Uterus (tissue), 3 donors: ENCODE measurements at regions not wholly inside any gene's neighbourhood (a gene's known extent, or its start where the extent isn't known, plus 50 kb on each side); places are given as distances from the start of the nearest gene placed in this dataset.

Source experiments
- DNase-seq, 2 donors: peaks; one replicate each; pipeline ENCODE4 v3.0.0-alpha.2; 2019 to 2020
- H3K27ac ChIP-seq, 2 donors: fragments of 200-600 bp; sonication (generic); 1 replicate in 1 of 2; 2 replicates in 1 of 2; pipeline ENCODE4 v1.5.1; 2016 to 2018
- H3K27me3 ChIP-seq, 2 donors: fragments of 200-600 bp; sonication (generic); one replicate each; pipeline ENCODE4 v1.5.1; 2018 to 2019; ENCODE audit warnings: control low read depth in 1 of 2
- H3K36me3 ChIP-seq, 2 donors: fragments of 200-600 bp; sonication (generic); one replicate each; pipeline ENCODE4 v1.5.1; 2019; ENCODE audit warnings: control low read depth in 1 of 2
- H3K4me1 ChIP-seq, 2 donors: fragments of 200-600 bp; sonication (generic); one replicate each; pipeline ENCODE4 v1.5.1; 2018 to 2019; ENCODE audit warnings: control low read depth in 1 of 2
- H3K4me3 ChIP-seq, 2 donors: fragments of 200-600 bp; sonication (generic); 1 replicate in 1 of 2; 2 replicates in 1 of 2; pipeline ENCODE4 v1.5.1; 2018 to 2019; ENCODE audit warnings: mild to moderate bottlenecking in 1 of 2
- H3K9me3 ChIP-seq, 2 donors: fragments of 200-600 bp; sonication (generic); one replicate each; pipeline ENCODE4 v1.5.1; 2019; ENCODE audit warnings: control low read depth in 1 of 2
- POLR2A ChIP-seq, 2 donors: fragments of 450-650 bp; IDR thresholded peaks; one replicate each; pipeline ENCODE4 v1.6.1; 2016; ENCODE audit warnings: antibody characterized with exemption in 2 of 2, mild to moderate bottlenecking in 1 of 2, moderate library complexity in 1 of 2
- intact Hi-C: fragments of 100-400 bp; cut with DNase I; formaldehyde crosslinking; loops from one replicate; pipeline ENCODE4 v1.15.1; 2023; ENCODE audit warnings: low total_unique reads
- TF ChIP-seq, protein P1 (sequence below), 4 experiments: fragments of 200-600 bp in 2 of 4; fragments of 450-650 bp in 2 of 4; sonication (generic) in 2 of 4; IDR thresholded peaks; one replicate each; pipeline ENCODE4 v1.5.1; 2016 to 2019; ENCODE audit warnings: antibody characterized with exemption in 4 of 4, mild to moderate bottlenecking in 2 of 4, moderate library complexity in 1 of 4
- donor health status: DM: yes; HTN: yes; CAD: no.

DNA sequence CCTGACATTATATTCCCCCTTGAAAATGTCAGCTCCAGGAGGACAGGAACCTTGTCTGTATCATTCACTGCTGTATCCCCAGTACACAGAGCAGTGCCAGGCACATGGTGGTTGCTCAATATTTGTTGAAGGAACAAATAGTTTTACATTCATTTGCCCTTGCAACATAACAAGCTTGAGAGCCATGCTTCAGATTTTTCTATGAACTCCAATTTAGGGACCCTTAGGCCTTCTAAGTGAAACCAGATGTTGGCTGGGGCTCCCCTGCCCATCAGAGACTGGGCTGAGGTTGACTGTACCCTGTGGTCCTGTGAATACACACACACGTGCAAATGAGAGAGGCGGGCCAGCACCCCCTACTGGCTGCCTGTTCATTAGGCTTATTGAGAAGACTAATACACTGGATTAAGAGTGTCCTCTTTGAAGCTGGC is 214.9 kb upstream of the WWC1 start:
- intact Hi-C loops: no loop called here
- Histone ChIP-seq H3K27ac (no peak overlapping the region), H3K27me3 (no peaks in the 10 kb centered on the region), H3K4me3 (no peak overlapping the region), H3K4me1 (no peaks in the 10 kb centered on the region), H3K9me3 (no peaks in the 10 kb centered on the region), H3K36me3 (no peaks in the 10 kb centered on the region)
- no peak for TF ChIP-seq POLR2A (IDR thresholded peaks at IDR 0.05)
- TF ChIP-seq, protein P1, sequence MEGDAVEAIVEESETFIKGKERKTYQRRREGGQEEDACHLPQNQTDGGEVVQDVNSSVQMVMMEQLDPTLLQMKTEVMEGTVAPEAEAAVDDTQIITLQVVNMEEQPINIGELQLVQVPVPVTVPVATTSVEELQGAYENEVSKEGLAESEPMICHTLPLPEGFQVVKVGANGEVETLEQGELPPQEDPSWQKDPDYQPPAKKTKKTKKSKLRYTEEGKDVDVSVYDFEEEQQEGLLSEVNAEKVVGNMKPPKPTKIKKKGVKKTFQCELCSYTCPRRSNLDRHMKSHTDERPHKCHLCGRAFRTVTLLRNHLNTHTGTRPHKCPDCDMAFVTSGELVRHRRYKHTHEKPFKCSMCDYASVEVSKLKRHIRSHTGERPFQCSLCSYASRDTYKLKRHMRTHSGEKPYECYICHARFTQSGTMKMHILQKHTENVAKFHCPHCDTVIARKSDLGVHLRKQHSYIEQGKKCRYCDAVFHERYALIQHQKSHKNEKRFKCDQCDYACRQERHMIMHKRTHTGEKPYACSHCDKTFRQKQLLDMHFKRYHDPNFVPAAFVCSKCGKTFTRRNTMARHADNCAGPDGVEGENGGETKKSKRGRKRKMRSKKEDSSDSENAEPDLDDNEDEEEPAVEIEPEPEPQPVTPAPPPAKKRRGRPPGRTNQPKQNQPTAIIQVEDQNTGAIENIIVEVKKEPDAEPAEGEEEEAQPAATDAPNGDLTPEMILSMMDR (IDR thresholded peaks at IDR 0.05): no peak
- DNase-seq: no peak

GRCh38 chr5:168085261-168086031 is 206.0 kb upstream of the WWC1 start:
- peak in 1 of 2 donors; percentile 16 for DNase-seq
- H3K27ac ChIP-seq: peak overlapping the region; percentile 30 to 58
- TF ChIP-seq, protein P1 (IDR thresholded peaks at IDR 0.05): no peak
- TF ChIP-seq POLR2A (IDR thresholded peaks at IDR 0.05): no peak
- no peaks in the 10 kb centered on the region for H3K36me3 ChIP-seq
- H3K4me1 ChIP-seq: no peaks in the 10 kb centered on the region
- no peaks in the 10 kb centered on the region for H3K9me3 ChIP-seq
- intact Hi-C loops: no loop called here
- no peak overlapping the region for H3K4me3 ChIP-seq
- H3K27me3 ChIP-seq: no peaks in the 10 kb centered on the region

GRCh38 chr5:168086104-168086610 is 205.3 kb upstream of the WWC1 start:
- intact Hi-C loops: no loop called here
- Histone ChIP-seq H3K4me1 (no peaks in the 10 kb centered on the region), H3K9me3 (no peaks in the 10 kb centered on the region), H3K27me3 (no peaks in the 10 kb centered on the region), H3K36me3 (no peaks in the 10 kb centered on the region), H3K4me3 (no peak overlapping the region), H3K27ac (peak overlapping the region; percentile 30 to 58)
- TF ChIP-seq, protein P1 (IDR thresholded peaks at IDR 0.05): no peak
- DNase-seq: peak; percentile 33 to 34

- intact Hi-C loops: no loop called here
- TF ChIP-seq, protein P1 (IDR thresholded peaks at IDR 0.05): no peak
- no peak for TF ChIP-seq POLR2A (IDR thresholded peaks at IDR 0.05)
- Histone ChIP-seq H3K4me3 (no peak overlapping the region), H3K4me1 (no peaks in the 10 kb centered on the region), H3K27ac (peak overlapping the region in 1 of 2 donors; percentile 1), H3K27me3 (no peaks in the 10 kb centered on the region), H3K36me3 (no peaks in the 10 kb centered on the region), H3K9me3 (no peaks in the 10 kb centered on the region)
- no peak for DNase-seq
Measured at GRCh38 chr5:168086746-168087145, 204.7 kb upstream of the WWC1 start.

DNA sequence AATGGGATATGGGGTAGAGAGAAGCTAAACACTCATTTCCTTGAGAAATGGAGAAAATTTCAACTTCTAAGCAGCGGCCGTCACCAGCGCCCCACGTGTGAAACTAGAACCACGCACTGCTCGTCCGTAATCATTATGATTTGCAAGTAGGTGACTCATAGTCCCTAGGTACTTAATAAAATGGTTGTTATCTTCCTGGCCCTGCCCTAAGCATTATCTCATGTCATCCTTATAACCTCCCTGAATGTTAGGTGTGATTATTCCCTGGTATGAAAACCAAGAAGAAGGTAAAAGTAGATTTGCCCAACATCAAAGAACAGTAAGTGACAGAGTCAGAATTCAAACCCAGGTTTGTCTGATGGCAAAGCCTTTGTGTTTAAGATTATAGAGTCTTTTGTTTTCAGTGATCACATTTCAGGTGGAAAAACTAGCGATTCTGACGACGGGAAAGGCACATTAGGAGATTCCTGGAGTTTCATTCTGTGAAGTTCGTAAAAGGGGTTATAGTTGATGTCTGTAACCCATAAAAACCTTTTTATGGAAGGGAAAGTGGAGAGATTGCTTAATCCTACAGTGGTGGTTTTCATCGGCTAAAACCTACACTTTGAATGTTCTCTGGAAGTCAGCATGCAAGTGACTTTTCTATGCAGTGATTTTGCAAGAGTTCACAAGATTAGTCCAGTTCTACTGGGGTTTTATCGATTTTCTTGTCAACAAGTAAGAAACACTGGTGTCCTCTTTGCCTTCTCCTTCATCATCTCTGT is 202.9 kb upstream of the WWC1 start:
- H3K27ac ChIP-seq: peak overlapping the region in 1 of 2 donors; percentile 13
- DNase-seq: no peak
- H3K9me3 ChIP-seq: no peaks in the 10 kb centered on the region
- TF ChIP-seq POLR2A (IDR thresholded peaks at IDR 0.05): no peak
- TF ChIP-seq, protein P1 (IDR thresholded peaks at IDR 0.05): no peak
- H3K4me1 ChIP-seq: no peaks in the 10 kb centered on the region
- H3K27me3 ChIP-seq: no peaks in the 10 kb centered on the region
- H3K4me3 ChIP-seq: no peak overlapping the region
- intact Hi-C loops: no loop called here
- no peaks in the 10 kb centered on the region for H3K36me3 ChIP-seq
